ENCODE measurements at regions not wholly inside any gene's neighbourhood (a gene's known extent, or its start where the extent isn't known, plus 50 kb on each side); places are given as distances from the start of the nearest gene placed in this dataset.

GRCh38 chr20:57895161-57895855, 185.5 kb upstream of the PMEPA1 start:
- Histone ChIP-seq H3K9ac (ENCODE audit: low read length in 3 of 3) (no peak overlapping the region), H3K4me1 (ENCODE audit: control insufficient read depth in 2 of 3, insufficient read depth in 2 of 3, low read depth in 1 of 3, low read length in 3 of 3) (peaks cover 0 to 15% (median 2%) of the 10 kb centered on the region in 3 donors), H3K27ac (ENCODE audit: low read depth in 2 of 2, low read length in 2 of 2) (no peak overlapping the region), H3K27me3 (ENCODE audit: control insufficient read depth, insufficient read depth, low read length) (no peaks in the 10 kb centered on the region), H3K9me3 (ENCODE audit: control insufficient read depth in 2 of 3, insufficient read depth in 1 of 3, low read length in 3 of 3) (no peaks in the 10 kb centered on the region), H3K36me3 (ENCODE audit: control insufficient read depth in 2 of 3, insufficient read depth in 3 of 3, low read length in 3 of 3) (no peaks in the 10 kb centered on the region), H3K4me3 (ENCODE audit: low read length in 3 of 3) (no peak overlapping the region)
- FAIRE-seq (no peak), DNase-seq (no peak)
- intact Hi-C loops (cut with DNase I) = no loop called here
- no peak for TF ChIP-seq CTCF (IDR thresholded peaks at IDR 0.05; ENCODE audit: borderline replicate concordance, extremely low read depth, insufficient read depth)

- intact Hi-C loops (cut with DNase I) = no loop called here
- DNase-seq (no peak), FAIRE-seq (no peak)
- no peaks in the 10 kb centered on the region for H3K9me3 ChIP-seq (ENCODE audit: control insufficient read depth in 2 of 3, insufficient read depth in 1 of 3, low read length in 3 of 3)
- H3K4me1 ChIP-seq (ENCODE audit: control insufficient read depth in 2 of 3, insufficient read depth in 2 of 3, low read depth in 1 of 3, low read length in 3 of 3) = peaks cover 0 to 15% (median 2%) of the 10 kb centered on the region in 3 donors
- H3K9ac ChIP-seq (ENCODE audit: low read length in 3 of 3) = no peak overlapping the region
- no peak for TF ChIP-seq CTCF (IDR thresholded peaks at IDR 0.05; ENCODE audit: borderline replicate concordance, extremely low read depth, insufficient read depth)
- no peak overlapping the region for H3K27ac ChIP-seq (ENCODE audit: low read depth in 2 of 2, low read length in 2 of 2)
- no peak overlapping the region for H3K4me3 ChIP-seq (ENCODE audit: low read length in 3 of 3)
- H3K36me3 ChIP-seq (ENCODE audit: control insufficient read depth in 2 of 3, insufficient read depth in 3 of 3, low read length in 3 of 3) = no peaks in the 10 kb centered on the region
- H3K27me3 ChIP-seq (ENCODE audit: control insufficient read depth, insufficient read depth, low read length) = no peaks in the 10 kb centered on the region
Observed at GRCh38 chr20:57894522-57894921, 184.7 kb upstream of the PMEPA1 start.

- no peak for DNase-seq
- no peak for TF ChIP-seq CTCF (IDR thresholded peaks at IDR 0.05; ENCODE audit: borderline replicate concordance, extremely low read depth, insufficient read depth)
- FAIRE-seq = no peak
- H3K36me3 ChIP-seq (ENCODE audit: control insufficient read depth in 2 of 3, insufficient read depth in 3 of 3, low read length in 3 of 3) = no peaks in the 10 kb centered on the region
- intact Hi-C loops (cut with DNase I) = no loop called here
- H3K9ac ChIP-seq (ENCODE audit: low read length in 3 of 3) = no peak overlapping the region
- no peak overlapping the region for H3K27ac ChIP-seq (ENCODE audit: low read depth in 2 of 2, low read length in 2 of 2)
- no peaks in the 10 kb centered on the region for H3K9me3 ChIP-seq (ENCODE audit: control insufficient read depth in 2 of 3, insufficient read depth in 1 of 3, low read length in 3 of 3)
- no peak overlapping the region for H3K4me3 ChIP-seq (ENCODE audit: low read length in 3 of 3)
- H3K27me3 ChIP-seq (ENCODE audit: control insufficient read depth, insufficient read depth, low read length) = no peaks in the 10 kb centered on the region
- peaks cover 0 to 15% (median 2%) of the 10 kb centered on the region in 3 donors for H3K4me1 ChIP-seq (ENCODE audit: control insufficient read depth in 2 of 3, insufficient read depth in 2 of 3, low read depth in 1 of 3, low read length in 3 of 3)
Observed at GRCh38 chr20:57894096-57894495, 184.3 kb upstream of the PMEPA1 start.

Data from kidney (tissue), 13 donors.